CD4-positive, alpha-beta memory T cell (primary cell): ENCODE measurements at regions not wholly inside any gene's neighbourhood (a gene's known extent, or its start where the extent isn't known, plus 50 kb on each side); places are given as distances from the start of the nearest gene placed in this dataset.

ENCODE experiments used
- CTCF ChIA-PET: fragments of 350-600 bp; sonication (Branson Sonifier 250); formaldehyde crosslinking; loops from one replicate; lab custom pipeline; 2021; ENCODE audit warnings: inconsistent platforms; ENCODE audit not compliant: partially characterized antibody; lab: Charles Lee
- POLR2A ChIA-PET: fragments of 350-600 bp; sonication (Branson Sonifier 250); formaldehyde crosslinking; loops from one replicate; lab custom pipeline; 2021; ENCODE audit not compliant: partially characterized antibody; lab: Charles Lee
- DNase-seq, 5 donors: peaks; one replicate each; pipeline versions ENCODE4 v3.0.0 to v3.0.0-alpha.2; 2020 to 2022; ENCODE audit warnings: mixed read lengths in 1 of 5
- H3K27ac ChIP-seq: one replicate; pipeline ENCODE4 v1.7.0; 2013; ENCODE audit warnings: low read depth, low read length
- H3K27me3 ChIP-seq: 2 replicates; pipeline ENCODE4 v1.7.0; 2013; ENCODE audit warnings: mild to moderate bottlenecking, low read length, moderate library complexity; ENCODE audit not compliant: insufficient read depth
- H3K36me3 ChIP-seq: 2 replicates; pipeline ENCODE4 v1.7.0; 2013; ENCODE audit warnings: mild to moderate bottlenecking, low read length, moderate library complexity; ENCODE audit not compliant: insufficient read depth
- H3K4me1 ChIP-seq: 2 replicates; pipeline ENCODE4 v1.7.0; 2013; ENCODE audit warnings: mild to moderate bottlenecking, low read length, moderate library complexity; ENCODE audit not compliant: insufficient read depth
- H3K4me3 ChIP-seq, 2 donors: one replicate each; pipeline ENCODE4 v1.7.0; 2013; ENCODE audit warnings: low read length in 2 of 2, mild to moderate bottlenecking in 1 of 2
- H3K9me3 ChIP-seq, 2 donors: one replicate each; pipeline ENCODE4 v1.7.0; 2013; ENCODE audit warnings: low read length in 2 of 2, control low read depth in 1 of 2; ENCODE audit not compliant: control insufficient read depth in 1 of 2
- H3K27ac Mint-ChIP-seq, 7 donors: one replicate each; pipeline ENCODE4 v1.8.0; 2020 to 2021; ENCODE audit warnings: mixed read lengths in 7 of 7, mild to moderate bottlenecking in 6 of 7, inconsistent platforms in 3 of 7, moderate library complexity in 3 of 7
- H3K27me3 Mint-ChIP-seq, 2 donors: one replicate each; pipeline ENCODE4 v1.8.0; 2020 to 2021; ENCODE audit warnings: mixed read lengths in 2 of 2
- H3K36me3 Mint-ChIP-seq, 2 donors: one replicate each; pipeline ENCODE4 v1.8.0; 2020 to 2021; ENCODE audit warnings: mixed read lengths in 2 of 2, inconsistent platforms in 1 of 2, mild to moderate bottlenecking in 1 of 2
- H3K4me1 Mint-ChIP-seq, 4 donors: one replicate each; pipeline ENCODE4 v1.8.0; 2020 to 2021; ENCODE audit warnings: mixed read lengths in 4 of 4, mild to moderate bottlenecking in 1 of 4
- H3K4me3 Mint-ChIP-seq, 8 donors: one replicate each; pipeline ENCODE4 v1.8.0; 2020 to 2021; ENCODE audit warnings: mixed read lengths in 8 of 8, mild to moderate bottlenecking in 7 of 8, moderate library complexity in 6 of 8, inconsistent platforms in 3 of 8
- H3K9me3 Mint-ChIP-seq, 8 donors: one replicate each; pipeline ENCODE4 v1.8.0; 2020 to 2021; ENCODE audit warnings: mixed read lengths in 8 of 8, mild to moderate bottlenecking in 5 of 8, inconsistent platforms in 3 of 8, moderate library complexity in 1 of 8
- intact Hi-C: fragments of 100-400 bp; cut with micrococcal nuclease; formaldehyde crosslinking; loops from one replicate; pipeline ENCODE4 v1.15.1; 2023

DNA sequence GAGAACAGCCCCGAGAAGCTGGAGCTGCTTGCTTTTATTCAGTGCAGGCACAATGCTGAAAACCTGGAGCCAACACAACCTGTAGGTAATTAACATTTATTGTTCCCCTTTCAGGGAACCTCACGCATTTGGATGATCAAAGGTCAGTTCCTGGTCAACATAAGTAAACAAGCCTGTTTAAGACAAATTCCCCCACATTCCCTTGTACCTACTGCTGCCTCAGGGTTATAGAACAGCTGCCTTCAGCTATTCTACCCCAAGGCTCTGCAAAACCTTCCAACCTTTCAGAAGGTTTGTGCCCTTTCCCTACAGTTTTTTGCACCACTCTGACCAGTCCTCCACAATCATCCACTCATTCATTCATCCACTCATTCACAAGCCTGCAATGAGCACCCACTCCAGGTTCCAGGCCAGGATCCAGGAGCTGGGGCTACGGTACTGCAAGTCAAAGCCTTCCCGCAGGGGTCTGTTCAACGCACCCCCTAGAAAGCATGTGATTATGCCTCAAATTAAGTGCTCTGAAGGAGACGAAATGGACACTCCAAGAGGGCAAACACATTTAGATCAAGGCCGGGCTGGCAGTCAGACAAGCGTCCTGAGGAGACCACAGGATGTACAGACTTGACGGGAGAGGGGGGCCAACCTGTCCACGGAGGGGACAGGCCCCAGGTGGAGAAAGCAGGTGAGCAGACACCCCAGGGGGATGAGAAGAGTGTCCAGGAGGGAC, 683.9 kb downstream of the MATN1 start:
- H3K9me3 ChIP-seq: no peaks in the 10 kb centered on the region
- no peak overlapping the region for H3K4me3 ChIP-seq
- H3K4me1 ChIP-seq: no peaks in the 10 kb centered on the region
- H3K27me3 ChIP-seq: no peaks in the 10 kb centered on the region
- no peaks in the 10 kb centered on the region for H3K36me3 ChIP-seq
- CTCF ChIA-PET: no interaction called here
- no peak overlapping the region for H3K27ac Mint-ChIP-seq
- POLR2A ChIA-PET: no interaction called here
- peaks cover 6 to 9% of the 10 kb centered on the region in 2 donors for H3K27me3 Mint-ChIP-seq
- H3K27ac ChIP-seq: no peak overlapping the region
- no peak for DNase-seq
- H3K9me3 Mint-ChIP-seq: no peaks in the 10 kb centered on the region
- H3K36me3 Mint-ChIP-seq: no peaks in the 10 kb centered on the region
- H3K4me1 Mint-ChIP-seq: peaks cover 0 to 9% (median 3%) of the 10 kb centered on the region in 4 donors
- H3K4me3 Mint-ChIP-seq: no peak overlapping the region
- intact Hi-C loops: no loop called here

DNA sequence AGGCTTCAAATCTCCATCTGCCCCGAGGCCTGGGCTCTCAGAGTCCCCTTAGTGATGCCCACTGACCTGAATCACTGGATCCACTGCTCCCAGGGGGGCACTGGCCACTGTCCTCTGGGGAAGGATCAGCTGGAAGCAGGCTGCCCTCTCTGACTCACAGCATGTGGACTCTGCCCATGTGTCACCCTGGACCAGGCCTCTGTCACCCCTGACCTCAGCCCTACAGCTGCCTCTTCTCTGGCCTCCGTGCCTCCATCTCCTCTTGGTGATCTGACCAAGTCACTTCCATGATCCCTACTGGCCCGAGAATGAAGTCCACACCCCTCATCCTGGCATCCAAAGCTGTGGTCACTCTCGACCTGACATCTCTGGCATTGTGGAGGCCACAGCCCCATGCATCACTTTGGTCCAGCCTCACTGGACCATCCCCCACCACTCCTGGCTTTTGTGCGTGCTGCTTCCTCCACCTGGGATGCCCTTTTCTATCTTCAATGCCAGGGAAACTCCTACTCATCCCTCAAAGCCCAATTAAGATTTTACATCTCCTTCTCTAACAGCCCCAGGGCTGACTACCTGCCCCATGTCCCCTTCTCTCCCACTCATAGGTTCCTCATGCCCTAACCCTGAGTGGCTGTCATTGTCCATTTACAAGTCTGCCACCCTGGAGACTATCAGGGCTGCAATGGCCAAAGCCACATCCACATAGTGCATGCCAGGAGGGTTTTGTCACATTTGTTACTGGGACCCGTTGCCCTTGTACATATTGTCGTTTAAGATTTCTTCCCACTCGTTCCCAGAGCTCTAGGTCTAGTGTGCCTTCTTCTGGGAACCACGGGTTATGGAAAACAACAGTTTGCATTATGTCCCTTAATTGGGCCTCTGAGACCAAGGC, 685.0 kb downstream of the MATN1 start:
- intact Hi-C loops: no loop called here
- POLR2A ChIA-PET: no interaction called here
- H3K27ac ChIP-seq: no peak overlapping the region

DNA sequence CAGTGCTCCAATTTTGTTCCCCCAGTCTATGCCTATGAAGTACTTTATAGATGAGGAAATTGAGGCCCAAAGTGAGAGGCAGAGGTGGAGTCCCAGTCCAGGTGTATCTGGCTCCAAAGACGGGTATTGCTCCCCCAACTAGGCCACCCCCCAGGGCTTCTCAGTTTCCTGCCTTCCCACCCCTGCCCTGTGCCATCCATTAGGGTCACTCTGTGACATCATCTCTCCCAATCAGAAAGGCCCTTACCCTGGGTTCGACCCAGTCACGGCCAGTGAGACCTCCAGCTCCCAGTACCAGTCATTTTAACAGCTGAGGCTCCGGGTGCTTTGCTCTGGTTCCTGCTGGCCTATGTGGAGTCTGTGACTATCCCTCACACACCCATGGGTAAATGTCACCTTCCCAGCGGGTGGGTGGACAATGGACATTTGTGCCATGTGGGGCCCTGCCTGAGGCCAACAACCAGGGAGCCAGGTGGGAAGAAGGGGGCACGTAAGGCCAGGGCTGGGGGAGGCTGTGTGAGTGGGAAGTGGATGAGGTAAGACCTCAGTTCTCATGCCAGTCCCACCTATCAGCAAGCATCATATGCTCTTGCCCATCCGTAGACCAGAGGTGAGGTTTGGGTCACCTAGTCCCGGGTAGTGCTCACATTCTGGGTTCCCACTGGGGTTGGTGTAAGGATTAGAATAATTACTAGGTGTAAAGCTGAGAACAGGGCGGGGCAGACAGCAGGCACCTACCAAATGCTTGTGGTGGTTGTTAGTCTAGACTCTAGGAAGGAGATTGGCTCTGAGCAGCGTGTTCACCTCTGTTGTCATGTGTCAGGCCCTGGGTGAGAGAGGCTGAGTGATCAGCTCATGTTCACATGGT, 685.9 kb downstream of the MATN1 start:
- Mint-ChIP-seq H3K4me3 (no peak overlapping the region), H3K36me3 (no peaks in the 10 kb centered on the region), H3K9me3 (peaks cover 0 to 6% (median 3%) of the 10 kb centered on the region in 8 donors), H3K4me1 (peaks cover 0 to 2% (median 0%) of the 10 kb centered on the region in 4 donors), H3K27ac (no peak overlapping the region), H3K27me3 (peaks cover 6% of the 10 kb centered on the region in 2 donors)
- Histone ChIP-seq H3K9me3 (no peaks in the 10 kb centered on the region), H3K4me1 (no peaks in the 10 kb centered on the region), H3K27ac (no peak overlapping the region), H3K4me3 (no peak overlapping the region), H3K27me3 (no peaks in the 10 kb centered on the region), H3K36me3 (no peaks in the 10 kb centered on the region)
- intact Hi-C loops: no loop called here
- POLR2A ChIA-PET: no interaction called here
- CTCF ChIA-PET: no interaction called here
- DNase-seq: no peak

More for the DNA sequence above, 685.0 kb downstream of the MATN1 start:
- Histone ChIP-seq H3K9me3 (no peaks in the 10 kb centered on the region), H3K4me3 (no peak overlapping the region), H3K27me3 (no peaks in the 10 kb centered on the region), H3K36me3 (no peaks in the 10 kb centered on the region), H3K4me1 (no peaks in the 10 kb centered on the region)
- CTCF ChIA-PET: no interaction called here
- H3K27me3 Mint-ChIP-seq: peaks cover 6 to 7% of the 10 kb centered on the region in 2 donors
- H3K4me1 Mint-ChIP-seq: peaks cover 0 to 2% (median under 1%) of the 10 kb centered on the region in 4 donors
- peaks cover 0 to under 1% (median 0%) of the 10 kb centered on the region in 8 donors for H3K9me3 Mint-ChIP-seq
- H3K4me3 Mint-ChIP-seq: no peak overlapping the region
- H3K36me3 Mint-ChIP-seq: no peaks in the 10 kb centered on the region
- no peak overlapping the region for H3K27ac Mint-ChIP-seq
- DNase-seq: no peak

- no peak overlapping the region for H3K27ac Mint-ChIP-seq
- H3K4me1 Mint-ChIP-seq: peaks cover 0 to 2% (median 0%) of the 10 kb centered on the region in 4 donors
- no peak overlapping the region for H3K4me3 ChIP-seq
- no peaks in the 10 kb centered on the region for H3K36me3 Mint-ChIP-seq
- no peak overlapping the region for H3K4me3 Mint-ChIP-seq
- ChIA-PET CTCF (no interaction called here), POLR2A (no interaction called here)
- no peaks in the 10 kb centered on the region for H3K9me3 ChIP-seq
- no peak overlapping the region for H3K27ac ChIP-seq
- H3K9me3 Mint-ChIP-seq: peaks cover 0 to 6% (median 3%) of the 10 kb centered on the region in 8 donors
- DNase-seq: no peak
- H3K27me3 Mint-ChIP-seq: peaks cover 6 to 9% of the 10 kb centered on the region in 2 donors
- H3K36me3 ChIP-seq: no peaks in the 10 kb centered on the region
- H3K27me3 ChIP-seq: no peaks in the 10 kb centered on the region
- no peaks in the 10 kb centered on the region for H3K4me1 ChIP-seq
- intact Hi-C loops: no loop called here
Measured at GRCh38 chr1:30036666-30037065, 686.7 kb downstream of the MATN1 start.

- intact Hi-C loops: no loop called here
- Histone ChIP-seq H3K4me3 (no peak overlapping the region), H3K36me3 (no peaks in the 10 kb centered on the region), H3K27ac (no peak overlapping the region), H3K4me1 (no peaks in the 10 kb centered on the region), H3K9me3 (no peaks in the 10 kb centered on the region), H3K27me3 (no peaks in the 10 kb centered on the region)
- Mint-ChIP-seq H3K36me3 (no peaks in the 10 kb centered on the region), H3K4me3 (no peak overlapping the region), H3K27me3 (peaks cover 3 to 9% of the 10 kb centered on the region in 2 donors), H3K4me1 (no peaks in the 10 kb centered on the region), H3K27ac (no peak overlapping the region), H3K9me3 (peaks cover 0 to 6% (median 3%) of the 10 kb centered on the region in 8 donors)
- ChIA-PET CTCF (no interaction called here), POLR2A (no interaction called here)
- DNase-seq: no peak
Measured at GRCh38 chr1:30036229-30036547, 687.2 kb downstream of the MATN1 start.

- ChIA-PET CTCF (no interaction called here), POLR2A (no interaction called here)
- Histone ChIP-seq H3K4me1 (no peaks in the 10 kb centered on the region), H3K27ac (no peak overlapping the region), H3K27me3 (no peaks in the 10 kb centered on the region), H3K36me3 (no peaks in the 10 kb centered on the region), H3K4me3 (no peak overlapping the region), H3K9me3 (no peaks in the 10 kb centered on the region)
- intact Hi-C loops: no loop called here
- Mint-ChIP-seq H3K36me3 (no peaks in the 10 kb centered on the region), H3K27me3 (peaks cover 3 to 7% of the 10 kb centered on the region in 2 donors), H3K9me3 (peaks cover 0 to 6% (median 3%) of the 10 kb centered on the region in 8 donors), H3K27ac (no peak overlapping the region), H3K4me1 (no peaks in the 10 kb centered on the region), H3K4me3 (no peak overlapping the region)
- no peak for DNase-seq
Measured at GRCh38 chr1:30035522-30036228, 687.7 kb downstream of the MATN1 start.
